ENCODE measurements at regions not wholly inside any gene's neighbourhood (a gene's known extent, or its start where the extent isn't known, plus 50 kb on each side); places are given as distances from the start of the nearest gene placed in this dataset.

- in situ Hi-C loops (cut with MboI; ENCODE audit: low sequenced_read_pairs), result no loop called here
- Histone ChIP-seq H3K4me1 (no peaks in the 10 kb centered on the region), H3K27me3 (ENCODE audit: low read depth) (no peaks in the 10 kb centered on the region), H3K9me3 (no peaks in the 10 kb centered on the region), H3K4me3 (no peak overlapping the region), H3K36me3 (replicated peaks) (no peaks in the 10 kb centered on the region)
- DNase-seq (ENCODE audit: low spot score in 2 of 2), result no peak
Measured at GRCh38 chr22:49206281-49206680, 621.4 kb downstream of the BRD1 start.

- Histone ChIP-seq H3K27me3 (ENCODE audit: low read depth) (peaks cover 3% of the 10 kb centered on the region; the same call in 1 of the 2 replicates), H3K36me3 (replicated peaks) (no peaks in the 10 kb centered on the region), H3K9me3 (no peaks in the 10 kb centered on the region), H3K4me1 (no peaks in the 10 kb centered on the region), H3K4me3 (no peak overlapping the region)
- DNase-seq (ENCODE audit: low spot score in 2 of 2), result peak in 1 of 2 experiments; percentile 0
- in situ Hi-C loops (cut with MboI; ENCODE audit: low sequenced_read_pairs), result no loop called here
Measured at GRCh38 chr22:49205483-49205800, 622.2 kb downstream of the BRD1 start.

- peak in 1 of 2 experiments; percentile 0 for DNase-seq (ENCODE audit: low spot score in 2 of 2)
- Histone ChIP-seq H3K4me1 (no peaks in the 10 kb centered on the region), H3K27me3 (ENCODE audit: low read depth) (peaks cover 4% of the 10 kb centered on the region; the same call in 1 of the 2 replicates), H3K9me3 (no peaks in the 10 kb centered on the region), H3K4me3 (no peak overlapping the region), H3K36me3 (replicated peaks) (no peaks in the 10 kb centered on the region)
- in situ Hi-C loops (cut with MboI; ENCODE audit: low sequenced_read_pairs), result no loop called here
Measured at GRCh38 chr22:49204599-49205482, 622.8 kb downstream of the BRD1 start.

- Histone ChIP-seq H3K4me3 (no peak overlapping the region), H3K27me3 (ENCODE audit: low read depth) (peaks cover 4% of the 10 kb centered on the region; the same call in 1 of the 2 replicates), H3K4me1 (no peaks in the 10 kb centered on the region), H3K9me3 (no peaks in the 10 kb centered on the region), H3K36me3 (replicated peaks) (no peaks in the 10 kb centered on the region)
- DNase-seq (ENCODE audit: low spot score in 2 of 2), result peak in 1 of 2 experiments; percentile 1
- in situ Hi-C loops (cut with MboI; ENCODE audit: low sequenced_read_pairs), result no loop called here
Measured at GRCh38 chr22:49203859-49204598, 623.6 kb downstream of the BRD1 start.

GRCh38 chr22:49203091-49203858 lies 624.4 kb downstream of the BRD1 start:
- Histone ChIP-seq H3K27me3 (ENCODE audit: low read depth) (peaks cover 4% of the 10 kb centered on the region; the same call in 1 of the 2 replicates), H3K36me3 (replicated peaks) (no peaks in the 10 kb centered on the region), H3K4me1 (no peaks in the 10 kb centered on the region), H3K4me3 (no peak overlapping the region), H3K9me3 (no peaks in the 10 kb centered on the region)
- in situ Hi-C loops (cut with MboI; ENCODE audit: low sequenced_read_pairs), result no loop called here
- peak in 1 of 2 experiments; percentile 5 for DNase-seq (ENCODE audit: low spot score in 2 of 2)

DNA sequence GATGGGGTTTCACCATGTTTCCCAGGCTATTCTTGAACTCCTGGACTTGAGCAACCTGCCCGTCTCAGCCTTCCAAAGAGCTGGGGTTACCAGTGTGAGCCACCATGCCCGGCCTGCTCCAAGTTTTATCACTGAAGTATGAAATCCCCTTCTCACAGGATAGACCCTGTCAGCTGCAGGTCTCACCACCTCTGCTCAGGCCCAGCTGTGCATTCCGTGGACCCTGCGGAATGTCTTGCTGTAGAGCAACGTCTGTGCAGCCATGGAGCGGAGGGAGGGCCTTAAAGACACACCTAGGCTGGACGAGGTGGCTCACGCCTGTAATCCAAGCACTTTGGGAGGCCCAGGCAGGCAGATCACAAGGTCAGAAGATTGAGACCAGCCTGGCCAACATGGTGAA lies 625.4 kb downstream of the BRD1 start:
- H3K4me1 ChIP-seq, result no peaks in the 10 kb centered on the region
- in situ Hi-C loops (cut with MboI; ENCODE audit: low sequenced_read_pairs), result no loop called here
- H3K36me3 ChIP-seq (replicated peaks), result no peaks in the 10 kb centered on the region
- DNase-seq (ENCODE audit: low spot score in 2 of 2), result no peak
- H3K4me3 ChIP-seq, result no peak overlapping the region
- H3K9me3 ChIP-seq, result no peaks in the 10 kb centered on the region
- peaks cover 5% of the 10 kb centered on the region; the same call in 1 of the 2 replicates for H3K27me3 ChIP-seq (ENCODE audit: low read depth)

DNA sequence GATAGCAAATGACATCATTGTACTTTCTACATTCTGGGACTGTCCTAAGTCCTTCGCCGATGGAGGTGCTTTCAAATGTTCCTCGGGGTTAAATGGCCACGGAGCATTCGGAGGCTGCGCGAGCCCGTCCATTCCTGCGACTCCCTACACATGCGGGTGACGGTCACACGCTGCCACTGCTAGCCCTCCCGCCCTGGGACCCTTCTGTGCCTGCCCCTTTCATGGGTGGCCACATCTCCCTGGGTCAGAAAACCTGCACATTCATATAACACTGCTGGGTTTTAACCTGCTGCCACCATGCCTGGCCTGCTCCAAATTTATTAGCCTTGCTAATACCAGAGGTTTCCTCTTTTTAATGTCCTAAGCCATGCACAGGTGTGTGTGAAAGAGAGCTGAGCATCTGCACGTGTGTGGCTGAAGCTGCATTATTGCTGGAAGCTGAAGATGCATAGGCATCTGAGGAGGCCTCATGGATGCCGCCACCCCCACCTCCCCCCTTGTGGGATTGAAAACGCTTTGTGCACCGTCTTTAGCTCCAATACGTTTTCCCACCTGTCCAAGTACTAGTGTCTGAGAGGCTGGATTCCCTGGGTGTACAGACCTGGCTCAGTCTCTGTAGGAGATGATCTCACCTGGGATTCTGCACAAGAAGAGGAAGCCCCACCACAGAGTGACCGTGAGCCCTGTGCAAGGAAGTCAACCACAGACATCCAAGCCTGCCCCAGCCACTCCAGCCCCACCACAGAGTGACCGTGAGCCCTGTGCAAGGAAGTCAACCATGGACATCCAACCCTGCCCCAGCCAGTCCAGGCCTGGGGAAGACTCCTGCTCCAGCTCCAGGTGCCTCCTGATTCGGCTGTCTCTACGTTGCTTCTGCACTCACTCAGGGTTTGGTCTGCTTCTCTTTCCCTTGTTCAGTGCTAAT lies 626.4 kb downstream of the BRD1 start:
- DNase-seq (ENCODE audit: low spot score in 2 of 2), result peak in 1 of 2 experiments; percentile 4
- in situ Hi-C loops (cut with MboI; ENCODE audit: low sequenced_read_pairs), result no loop called here
- no peaks in the 10 kb centered on the region for H3K9me3 ChIP-seq

GRCh38 chr22:49199224-49199623 lies 628.4 kb downstream of the BRD1 start:
- no peaks in the 10 kb centered on the region for H3K36me3 ChIP-seq (replicated peaks)
- no peak overlapping the region for H3K4me3 ChIP-seq
- peaks cover 8% of the 10 kb centered on the region; the same call in 1 of the 2 replicates for H3K27me3 ChIP-seq (ENCODE audit: low read depth)
- in situ Hi-C loops (cut with MboI; ENCODE audit: low sequenced_read_pairs), result no loop called here
- H3K9me3 ChIP-seq, result no peaks in the 10 kb centered on the region
- DNase-seq (ENCODE audit: low spot score in 2 of 2), result no peak
- H3K4me1 ChIP-seq, result no peaks in the 10 kb centered on the region

More for the DNA sequence above, 626.4 kb downstream of the BRD1 start:
- no peak overlapping the region for H3K4me3 ChIP-seq
- H3K4me1 ChIP-seq, result no peaks in the 10 kb centered on the region
- peaks cover 8% of the 10 kb centered on the region; the same call in 1 of the 2 replicates for H3K27me3 ChIP-seq (ENCODE audit: low read depth)
- no peaks in the 10 kb centered on the region for H3K36me3 ChIP-seq (replicated peaks)

GRCh38 chr22:49198705-49199084 lies 629.0 kb downstream of the BRD1 start:
- DNase-seq (ENCODE audit: low spot score in 2 of 2), result no peak
- in situ Hi-C loops (cut with MboI; ENCODE audit: low sequenced_read_pairs), result no loop called here
- no peaks in the 10 kb centered on the region for H3K36me3 ChIP-seq (replicated peaks)
- no peaks in the 10 kb centered on the region for H3K4me1 ChIP-seq
- no peak overlapping the region for H3K4me3 ChIP-seq
- H3K9me3 ChIP-seq, result no peaks in the 10 kb centered on the region
- peaks cover 8% of the 10 kb centered on the region; the same call in 1 of the 2 replicates for H3K27me3 ChIP-seq (ENCODE audit: low read depth)

GRCh38 chr22:49197986-49198704 lies 629.5 kb downstream of the BRD1 start:
- H3K4me3 ChIP-seq, result no peak overlapping the region
- no peak for DNase-seq (ENCODE audit: low spot score in 2 of 2)
- H3K36me3 ChIP-seq (replicated peaks), result no peaks in the 10 kb centered on the region
- no peaks in the 10 kb centered on the region for H3K4me1 ChIP-seq
- in situ Hi-C loops (cut with MboI; ENCODE audit: low sequenced_read_pairs), result no loop called here
- peaks cover 8% of the 10 kb centered on the region; the same call in 1 of the 2 replicates for H3K27me3 ChIP-seq (ENCODE audit: low read depth)
- no peaks in the 10 kb centered on the region for H3K9me3 ChIP-seq

- no peaks in the 10 kb centered on the region for H3K9me3 ChIP-seq
- H3K4me1 ChIP-seq, result no peaks in the 10 kb centered on the region
- H3K4me3 ChIP-seq, result no peak overlapping the region
- H3K27me3 ChIP-seq (ENCODE audit: low read depth), result peaks cover 8% of the 10 kb centered on the region; the same call in 1 of the 2 replicates
- in situ Hi-C loops (cut with MboI; ENCODE audit: low sequenced_read_pairs), result no loop called here
- no peak for DNase-seq (ENCODE audit: low spot score in 2 of 2)
- H3K36me3 ChIP-seq (replicated peaks), result no peaks in the 10 kb centered on the region
Measured at GRCh38 chr22:49197505-49197904, 630.2 kb downstream of the BRD1 start.

DNA sequence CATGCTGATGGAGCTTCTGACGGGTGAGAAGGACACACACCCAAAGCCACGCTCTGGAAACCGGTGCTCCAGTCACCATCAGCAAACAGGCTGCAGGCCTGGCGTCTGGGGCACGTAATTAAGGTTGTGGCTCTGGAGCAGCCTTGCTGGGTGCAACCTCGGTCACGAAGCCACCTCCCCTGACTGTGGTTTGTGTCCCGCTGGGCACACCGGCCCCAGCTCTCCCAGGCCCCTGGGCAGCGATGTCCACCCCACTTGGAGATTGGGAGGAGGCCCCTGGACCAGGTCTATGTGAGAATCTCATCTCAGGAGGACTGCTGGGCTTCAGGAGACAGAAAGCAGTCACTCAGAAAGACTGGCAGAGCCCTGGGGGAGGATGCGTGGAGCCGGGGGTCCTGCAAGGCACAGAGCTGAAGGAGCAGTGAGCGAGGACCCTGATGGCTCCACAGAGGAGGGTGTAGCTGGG lies 631.6 kb downstream of the BRD1 start:
- no peak for DNase-seq (ENCODE audit: low spot score in 2 of 2)
- Histone ChIP-seq H3K4me1 (no peaks in the 10 kb centered on the region), H3K9me3 (no peaks in the 10 kb centered on the region), H3K36me3 (replicated peaks) (no peaks in the 10 kb centered on the region), H3K27me3 (ENCODE audit: low read depth) (peaks cover 8% of the 10 kb centered on the region; the same call in 1 of the 2 replicates), H3K4me3 (no peak overlapping the region)
- in situ Hi-C loops (cut with MboI; ENCODE audit: low sequenced_read_pairs), result no loop called here
